ENCODE measurements at regions not wholly inside any gene's neighbourhood (a gene's known extent, or its start where the extent isn't known, plus 50 kb on each side); places are given as distances from the start of the nearest gene placed in this dataset.

DNA sequence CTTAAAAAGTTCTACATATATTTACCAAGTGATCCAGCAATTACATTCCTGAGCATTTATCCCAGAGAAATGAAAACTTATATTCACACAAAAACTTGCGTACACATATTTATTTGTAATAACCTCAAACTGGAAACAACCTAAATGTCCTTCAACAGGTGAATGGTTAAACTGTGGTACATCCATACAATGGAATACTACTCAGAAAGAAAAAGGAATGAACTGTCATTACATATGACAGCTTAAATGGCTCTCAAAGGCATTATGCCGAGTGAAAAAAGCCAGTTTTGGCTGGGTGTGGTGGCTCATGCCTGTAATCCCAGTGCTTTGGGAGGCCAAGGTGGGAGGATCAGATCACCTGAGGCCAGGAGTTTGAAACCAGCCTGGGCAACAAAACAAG lies 79.1 kb upstream of the DYNC1I2 start:
- no peaks in the 10 kb centered on the region for H3K36me3 ChIP-seq (ENCODE audit: insufficient read depth, low read length)
- 92% methylated on average over 2 of the region's 2 CpGs for WGBS
- no peak overlapping the region for H3K27ac ChIP-seq (ENCODE audit: low read depth, low read length)
- H3K27me3 ChIP-seq (ENCODE audit: insufficient read depth, low read length): no peaks in the 10 kb centered on the region
- no peak overlapping the region for H3K9ac ChIP-seq (ENCODE audit: low read depth, low read length)
- H3K9me3 ChIP-seq (ENCODE audit: insufficient read depth, low read depth, low read length): peaks cover 5% of the 10 kb centered on the region; the same call in 1 of the 2 replicates
- H3K4me1 ChIP-seq (ENCODE audit: insufficient read depth, low read length): no peaks in the 10 kb centered on the region
- H3K4me3 ChIP-seq (ENCODE audit: low read length): no peak overlapping the region

DNA sequence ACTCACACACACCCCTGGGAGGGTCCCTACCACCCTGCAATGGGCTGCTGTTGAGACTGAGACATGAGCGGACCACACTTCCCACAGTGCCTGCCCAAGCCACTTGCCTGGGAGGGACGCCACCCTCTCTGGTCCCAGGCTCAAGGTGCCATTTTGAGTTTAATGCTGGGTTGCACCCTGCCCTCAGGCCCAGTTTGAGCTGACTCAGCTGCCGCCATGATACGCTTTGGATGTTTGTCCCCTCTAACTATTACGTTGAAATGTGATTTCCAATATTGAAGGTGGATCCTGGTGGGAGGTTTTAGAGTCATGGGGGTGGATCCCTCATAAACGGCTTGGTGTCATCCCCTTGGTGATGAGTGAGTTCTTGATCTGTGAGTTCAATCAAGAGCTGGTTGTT lies 76.4 kb upstream of the DYNC1I2 start:
- Histone ChIP-seq H3K36me3 (ENCODE audit: insufficient read depth, low read length) (no peaks in the 10 kb centered on the region), H3K27me3 (ENCODE audit: insufficient read depth, low read length) (no peaks in the 10 kb centered on the region), H3K9ac (ENCODE audit: low read depth, low read length) (no peak overlapping the region), H3K4me1 (ENCODE audit: insufficient read depth, low read length) (no peaks in the 10 kb centered on the region), H3K9me3 (ENCODE audit: insufficient read depth, low read depth, low read length) (peaks cover 5% of the 10 kb centered on the region; the same call in 1 of the 2 replicates), H3K4me3 (ENCODE audit: low read length) (no peak overlapping the region), H3K27ac (ENCODE audit: low read depth, low read length) (no peak overlapping the region)
- WGBS: 95% methylated on average over 6 of the region's 6 CpGs

DNA sequence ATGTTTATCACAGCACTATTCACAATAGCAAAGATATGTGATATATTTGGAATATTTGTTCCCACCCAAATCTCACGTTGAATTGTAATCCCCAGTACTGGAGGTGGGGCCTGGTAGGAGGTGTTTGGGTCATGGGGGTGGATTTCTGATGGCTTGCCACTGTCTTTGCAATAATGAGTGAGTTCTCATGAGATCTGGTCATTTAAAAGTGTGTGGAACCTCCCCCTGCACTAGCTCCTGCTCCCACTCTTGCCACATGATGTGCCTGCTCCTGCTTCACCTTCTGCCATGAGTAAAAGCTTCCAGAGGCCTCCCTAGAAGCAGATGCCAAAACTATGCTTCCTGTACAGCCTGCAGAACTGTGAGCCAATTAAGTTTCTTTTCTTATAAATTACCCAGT lies 72.2 kb upstream of the DYNC1I2 start:
- no peak overlapping the region for H3K4me3 ChIP-seq (ENCODE audit: low read length)
- H3K4me1 ChIP-seq (ENCODE audit: insufficient read depth, low read length): no peaks in the 10 kb centered on the region; the same call in 1 of the 2 replicates
- 92% methylated on average over 1 of the region's 1 CpG for WGBS
- H3K27ac ChIP-seq (ENCODE audit: low read depth, low read length): no peak overlapping the region
- H3K9me3 ChIP-seq (ENCODE audit: insufficient read depth, low read depth, low read length): no peaks in the 10 kb centered on the region
- H3K36me3 ChIP-seq (ENCODE audit: insufficient read depth, low read length): no peaks in the 10 kb centered on the region
- H3K27me3 ChIP-seq (ENCODE audit: insufficient read depth, low read length): no peaks in the 10 kb centered on the region
- no peak overlapping the region for H3K9ac ChIP-seq (ENCODE audit: low read depth, low read length)

DNA sequence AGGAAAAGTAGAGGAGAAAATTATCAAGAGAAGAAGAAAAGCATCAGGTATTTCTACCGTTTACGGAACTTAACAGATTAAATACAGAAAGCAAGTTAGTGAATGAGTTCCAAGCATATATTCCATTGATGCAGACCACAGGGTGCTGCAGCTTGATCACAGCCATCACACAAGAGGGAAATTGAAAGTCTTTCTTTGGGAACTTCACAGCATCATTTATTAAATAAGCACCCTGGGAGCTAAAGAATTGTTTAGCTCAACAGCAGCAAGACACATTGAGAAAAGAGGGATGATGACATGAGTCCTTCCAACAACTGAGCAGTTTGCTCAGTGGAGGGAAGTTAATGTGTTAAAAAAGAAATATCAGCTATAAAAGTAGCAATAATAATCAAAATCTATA lies 69.3 kb upstream of the DYNC1I2 start:
- no peak overlapping the region for H3K9ac ChIP-seq (ENCODE audit: low read depth, low read length)
- no peaks in the 10 kb centered on the region; the same call in 1 of the 2 replicates for H3K4me1 ChIP-seq (ENCODE audit: insufficient read depth, low read length)
- H3K4me3 ChIP-seq (ENCODE audit: low read length): no peak overlapping the region
- H3K9me3 ChIP-seq (ENCODE audit: insufficient read depth, low read depth, low read length): no peaks in the 10 kb centered on the region
- H3K36me3 ChIP-seq (ENCODE audit: insufficient read depth, low read length): no peaks in the 10 kb centered on the region
- H3K27ac ChIP-seq (ENCODE audit: low read depth, low read length): no peak overlapping the region
- WGBS: 90% methylated on average over 2 of the region's 2 CpGs
- H3K27me3 ChIP-seq (ENCODE audit: insufficient read depth, low read length): no peaks in the 10 kb centered on the region

DNA sequence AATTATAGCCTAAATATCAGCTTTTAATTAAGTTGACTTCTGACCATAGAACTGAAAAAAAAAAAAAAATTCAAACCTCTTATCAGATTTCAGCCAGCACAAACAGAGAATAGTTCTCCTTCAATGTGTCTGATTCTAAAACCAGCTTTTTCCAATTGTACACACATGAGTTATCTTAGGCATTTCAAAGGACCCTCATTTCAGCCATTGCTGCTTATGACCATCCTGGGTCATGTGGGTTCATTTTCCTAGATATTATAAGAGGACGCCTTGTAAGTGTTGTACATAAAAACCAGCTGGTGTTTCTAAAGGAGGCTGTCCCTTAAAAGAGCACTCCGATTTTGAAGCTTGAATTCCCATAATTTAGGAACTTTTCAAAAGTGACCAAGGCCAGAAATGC lies 62.3 kb upstream of the DYNC1I2 start:
- Histone ChIP-seq H3K27ac (ENCODE audit: low read depth, low read length) (no peak overlapping the region), H3K27me3 (ENCODE audit: insufficient read depth, low read length) (no peaks in the 10 kb centered on the region), H3K4me3 (ENCODE audit: low read length) (no peak overlapping the region), H3K36me3 (ENCODE audit: insufficient read depth, low read length) (no peaks in the 10 kb centered on the region), H3K9me3 (ENCODE audit: insufficient read depth, low read depth, low read length) (peaks cover 51% of the 10 kb centered on the region), H3K9ac (ENCODE audit: low read depth, low read length) (no peak overlapping the region), H3K4me1 (ENCODE audit: insufficient read depth, low read length) (no peaks in the 10 kb centered on the region)
- 94% methylated on average over 2 of the region's 2 CpGs for WGBS

DNA sequence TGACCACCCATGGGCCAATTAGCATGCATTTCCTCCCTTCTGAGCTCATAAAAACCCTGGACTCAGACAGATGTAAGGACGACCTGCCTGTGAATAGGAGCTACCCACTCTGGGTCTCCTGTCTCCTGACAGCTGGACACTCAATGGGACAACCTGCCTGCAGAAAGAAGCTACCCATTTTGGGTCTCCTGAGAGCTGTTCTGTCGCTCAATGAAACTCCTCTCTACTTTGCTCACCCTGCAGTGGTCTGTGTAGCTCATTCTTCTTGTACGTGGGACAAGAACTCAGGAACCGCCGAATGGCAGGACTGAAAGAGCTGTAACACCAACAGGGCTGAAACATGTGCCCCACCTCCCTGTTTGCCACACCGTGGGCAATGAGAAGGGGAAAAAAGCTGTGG lies 60.3 kb upstream of the DYNC1I2 start:
- Histone ChIP-seq H3K4me1 (ENCODE audit: insufficient read depth, low read length) (no peaks in the 10 kb centered on the region), H3K4me3 (ENCODE audit: low read length) (no peak overlapping the region), H3K36me3 (ENCODE audit: insufficient read depth, low read length) (no peaks in the 10 kb centered on the region), H3K9me3 (ENCODE audit: insufficient read depth, low read depth, low read length) (peaks cover 70% of the 10 kb centered on the region), H3K27me3 (ENCODE audit: insufficient read depth, low read length) (no peaks in the 10 kb centered on the region), H3K27ac (ENCODE audit: low read depth, low read length) (no peak overlapping the region), H3K9ac (ENCODE audit: low read depth, low read length) (no peak overlapping the region)
- WGBS: 91% methylated on average over 6 of the region's 6 CpGs

DNA sequence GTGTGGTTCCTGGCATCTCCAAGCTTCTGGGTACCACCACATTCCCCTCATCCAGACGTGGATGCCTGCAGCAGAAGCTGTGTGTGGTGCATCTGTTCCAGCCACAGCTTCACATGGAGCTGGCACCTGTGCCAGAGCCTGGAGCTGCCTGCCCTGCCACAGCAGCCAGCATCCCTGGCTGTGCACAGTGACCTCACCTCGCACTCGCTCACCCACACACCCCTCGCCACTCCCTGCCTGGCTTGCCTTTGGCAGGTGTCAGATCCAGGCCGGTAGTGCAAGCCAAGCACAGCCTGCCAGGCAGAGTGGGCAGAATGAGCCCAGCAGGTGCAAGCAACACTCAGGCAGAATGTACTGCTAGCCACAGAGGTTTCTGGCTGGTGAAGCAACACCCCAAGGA lies 59.9 kb upstream of the DYNC1I2 start:
- H3K36me3 ChIP-seq (ENCODE audit: insufficient read depth, low read length): no peaks in the 10 kb centered on the region
- no peaks in the 10 kb centered on the region for H3K27me3 ChIP-seq (ENCODE audit: insufficient read depth, low read length)
- no peaks in the 10 kb centered on the region for H3K4me1 ChIP-seq (ENCODE audit: insufficient read depth, low read length)
- no peak overlapping the region for H3K27ac ChIP-seq (ENCODE audit: low read depth, low read length)
- H3K4me3 ChIP-seq (ENCODE audit: low read length): no peak overlapping the region; the same call in 1 of the 2 replicates
- peaks cover 72% of the 10 kb centered on the region for H3K9me3 ChIP-seq (ENCODE audit: insufficient read depth, low read depth, low read length)
- WGBS: 90% methylated on average over 5 of the region's 5 CpGs
- H3K9ac ChIP-seq (ENCODE audit: low read depth, low read length): no peak overlapping the region

DNA sequence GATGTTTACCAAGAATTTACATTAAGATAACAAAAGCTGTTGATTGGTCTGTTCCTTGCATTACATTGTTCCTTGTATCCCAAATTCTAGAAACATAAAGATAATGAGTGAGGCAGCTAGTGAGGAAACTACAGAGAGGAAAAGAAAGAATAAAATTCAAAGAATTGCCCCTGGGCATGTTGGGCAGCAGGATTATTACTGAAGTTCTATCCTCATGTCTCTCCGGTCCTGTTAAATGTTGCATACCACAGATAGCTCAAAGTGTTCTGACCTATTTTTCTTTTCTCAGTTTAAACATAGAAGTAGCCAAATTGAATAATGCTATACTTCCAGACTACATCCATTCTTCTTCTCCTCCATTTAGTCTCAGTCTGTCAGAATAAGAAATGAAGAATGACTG lies 58.2 kb upstream of the DYNC1I2 start:
- H3K9ac ChIP-seq (ENCODE audit: low read depth, low read length): no peak overlapping the region
- peaks cover 86% of the 10 kb centered on the region for H3K9me3 ChIP-seq (ENCODE audit: insufficient read depth, low read depth, low read length)
- H3K27me3 ChIP-seq (ENCODE audit: insufficient read depth, low read length): no peaks in the 10 kb centered on the region
- no peak overlapping the region for H3K4me3 ChIP-seq (ENCODE audit: low read length)
- H3K36me3 ChIP-seq (ENCODE audit: insufficient read depth, low read length): no peaks in the 10 kb centered on the region
- WGBS: 89% methylated on average over 1 of the region's 1 CpG
- no peak overlapping the region for H3K27ac ChIP-seq (ENCODE audit: low read depth, low read length)
- no peaks in the 10 kb centered on the region for H3K4me1 ChIP-seq (ENCODE audit: insufficient read depth, low read length)

DNA sequence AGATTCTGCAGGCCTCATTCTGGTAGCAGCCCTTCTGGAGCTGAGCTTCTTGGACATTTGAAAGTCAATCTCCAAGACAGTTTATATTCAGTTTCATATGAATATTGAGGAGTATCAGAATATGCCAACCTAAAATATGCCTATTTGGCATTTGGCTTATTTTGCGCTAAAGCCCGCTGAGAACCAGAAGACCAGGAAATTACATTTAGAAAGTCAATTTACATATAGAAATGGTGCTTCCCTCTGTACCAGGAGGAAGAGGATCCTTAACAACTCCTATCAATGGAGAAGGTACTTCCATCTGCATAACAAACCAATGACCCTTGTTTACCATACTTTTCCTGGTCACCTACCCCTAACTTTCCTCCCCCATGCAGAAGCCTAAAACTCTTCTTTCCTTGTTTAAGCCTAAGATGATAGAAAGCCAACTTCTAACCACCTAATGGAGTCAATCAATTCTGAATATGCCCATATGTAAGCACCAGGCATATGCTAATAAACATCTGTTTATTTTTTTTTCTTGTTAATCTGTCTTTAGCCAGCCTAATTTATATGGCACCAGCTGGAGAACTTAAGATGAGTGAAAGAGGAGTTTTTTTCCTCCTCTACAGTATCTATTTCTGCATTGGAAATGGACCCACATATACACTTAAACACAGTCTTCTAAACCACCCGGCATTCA lies 57.0 kb upstream of the DYNC1I2 start:
- H3K27me3 ChIP-seq (ENCODE audit: insufficient read depth, low read length): no peaks in the 10 kb centered on the region
- no peak overlapping the region for H3K4me3 ChIP-seq (ENCODE audit: low read length)
- WGBS: 90% methylated on average over 3 of the region's 3 CpGs
- no peaks in the 10 kb centered on the region for H3K4me1 ChIP-seq (ENCODE audit: insufficient read depth, low read length)
- H3K36me3 ChIP-seq (ENCODE audit: insufficient read depth, low read length): no peaks in the 10 kb centered on the region
- H3K9ac ChIP-seq (ENCODE audit: low read depth, low read length): no peak overlapping the region
- no peak overlapping the region for H3K27ac ChIP-seq (ENCODE audit: low read depth, low read length)
- peaks cover 82% of the 10 kb centered on the region for H3K9me3 ChIP-seq (ENCODE audit: insufficient read depth, low read depth, low read length)

DNA sequence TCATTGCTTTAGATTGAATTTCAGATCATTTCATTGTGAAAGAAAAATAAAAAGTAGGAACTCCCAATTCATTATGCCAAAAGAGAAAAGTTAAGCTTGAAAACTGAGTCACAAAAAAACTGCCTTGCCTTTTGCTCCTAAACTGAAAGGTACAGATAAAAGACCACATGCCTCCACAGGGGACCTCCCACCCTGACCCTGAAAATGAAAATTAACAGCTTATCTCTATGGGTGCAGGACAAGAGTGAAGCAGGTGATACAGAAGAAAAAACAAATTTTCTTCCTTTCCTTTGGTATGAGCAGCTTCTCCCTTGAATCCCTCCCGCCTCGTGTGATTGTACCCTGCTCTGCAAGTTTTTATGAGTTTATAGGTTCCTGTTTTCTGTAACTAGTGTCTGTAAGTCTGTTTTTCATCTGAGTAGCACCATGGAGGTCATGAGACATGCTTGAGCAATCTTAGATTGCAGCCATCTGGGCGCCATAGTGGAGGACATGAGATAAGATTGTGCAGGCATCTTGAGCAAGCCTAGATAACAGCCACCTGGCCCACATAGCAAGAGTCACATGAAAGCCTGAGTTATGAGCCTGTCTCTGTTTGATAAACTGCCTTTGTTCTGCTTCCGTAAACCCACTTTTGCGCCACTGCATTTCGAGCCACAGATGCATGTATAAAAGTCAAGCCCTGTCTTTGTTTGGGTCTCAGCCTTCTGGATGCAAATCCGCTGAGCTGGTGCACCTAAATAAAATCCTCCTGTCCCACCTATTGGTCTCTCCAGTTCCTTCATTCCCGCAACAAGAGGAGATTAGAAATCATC lies 56.2 kb upstream of the DYNC1I2 start:
- H3K4me1 ChIP-seq (ENCODE audit: insufficient read depth, low read length): no peaks in the 10 kb centered on the region
- no peak overlapping the region for H3K4me3 ChIP-seq (ENCODE audit: low read length)
- H3K27me3 ChIP-seq (ENCODE audit: insufficient read depth, low read length): no peaks in the 10 kb centered on the region
- H3K27ac ChIP-seq (ENCODE audit: low read depth, low read length): no peak overlapping the region
- peaks cover 76% of the 10 kb centered on the region for H3K9me3 ChIP-seq (ENCODE audit: insufficient read depth, low read depth, low read length)
- no peak overlapping the region for H3K9ac ChIP-seq (ENCODE audit: low read depth, low read length)
- no peaks in the 10 kb centered on the region for H3K36me3 ChIP-seq (ENCODE audit: insufficient read depth, low read length)
- WGBS: 93% methylated on average over 8 of the region's 8 CpGs

Measured in HUES64 (cell line).